ENCODE measurements at regions not wholly inside any gene's neighbourhood (a gene's known extent, or its start where the extent isn't known, plus 50 kb on each side); places are given as distances from the start of the nearest gene placed in this dataset.

DNA sequence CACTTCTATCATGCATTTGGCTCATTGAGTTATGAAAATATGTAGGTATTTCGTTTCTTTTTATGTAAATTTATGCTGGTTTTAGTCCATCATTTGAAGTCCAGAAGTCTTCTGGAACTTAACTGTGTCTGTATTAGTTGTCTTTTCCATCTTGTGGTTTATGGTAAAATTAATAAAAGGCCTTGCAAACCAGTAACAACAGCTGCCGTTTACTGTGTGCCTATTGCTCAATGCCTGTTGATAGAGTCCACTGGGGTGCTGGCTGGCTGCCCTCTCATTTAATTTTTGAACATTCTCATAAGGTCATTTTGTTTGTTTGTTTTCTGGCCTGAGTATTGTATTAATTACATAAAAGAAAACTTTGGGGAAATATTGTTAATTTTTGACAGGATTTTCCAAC, 98.0 kb downstream of the NAA11 start:
- TF ChIP-seq CTCF (IDR thresholded peaks at IDR 0.05), result no peak
- TF ChIP-seq EP300 (IDR thresholded peaks at IDR 0.05), result no peak
- no peak for TF ChIP-seq POLR2A (IDR thresholded peaks at IDR 0.05)
- TF ChIP-seq POLR2AphosphoS5 (IDR thresholded peaks at IDR 0.05), result no peak

Measured in stomach (tissue), 4 donors.